ENCODE measurements at regions not wholly inside any gene's neighbourhood (a gene's known extent, or its start where the extent isn't known, plus 50 kb on each side); places are given as distances from the start of the nearest gene placed in this dataset.

GRCh38 chr2:10240911-10241610, 61.6 kb upstream of the HPCAL1 start:
- TF ChIP-seq MAX (IDR thresholded peaks at IDR 0.05; ENCODE audit: insufficient read depth, insufficient read length) (no peak), EZH2 (IDR thresholded peaks at IDR 0.05; ENCODE audit: borderline replicate concordance, low read depth, low read length, severe bottlenecking) (no peak), JUN (IDR thresholded peaks at IDR 0.05; ENCODE audit: borderline replicate concordance, insufficient read depth, insufficient read length, low read depth) (no peak), POLR2A (IDR thresholded peaks at IDR 0.05; ENCODE audit: low read depth, low read length) (no peak)
- TF ChIP-seq, protein P1, sequence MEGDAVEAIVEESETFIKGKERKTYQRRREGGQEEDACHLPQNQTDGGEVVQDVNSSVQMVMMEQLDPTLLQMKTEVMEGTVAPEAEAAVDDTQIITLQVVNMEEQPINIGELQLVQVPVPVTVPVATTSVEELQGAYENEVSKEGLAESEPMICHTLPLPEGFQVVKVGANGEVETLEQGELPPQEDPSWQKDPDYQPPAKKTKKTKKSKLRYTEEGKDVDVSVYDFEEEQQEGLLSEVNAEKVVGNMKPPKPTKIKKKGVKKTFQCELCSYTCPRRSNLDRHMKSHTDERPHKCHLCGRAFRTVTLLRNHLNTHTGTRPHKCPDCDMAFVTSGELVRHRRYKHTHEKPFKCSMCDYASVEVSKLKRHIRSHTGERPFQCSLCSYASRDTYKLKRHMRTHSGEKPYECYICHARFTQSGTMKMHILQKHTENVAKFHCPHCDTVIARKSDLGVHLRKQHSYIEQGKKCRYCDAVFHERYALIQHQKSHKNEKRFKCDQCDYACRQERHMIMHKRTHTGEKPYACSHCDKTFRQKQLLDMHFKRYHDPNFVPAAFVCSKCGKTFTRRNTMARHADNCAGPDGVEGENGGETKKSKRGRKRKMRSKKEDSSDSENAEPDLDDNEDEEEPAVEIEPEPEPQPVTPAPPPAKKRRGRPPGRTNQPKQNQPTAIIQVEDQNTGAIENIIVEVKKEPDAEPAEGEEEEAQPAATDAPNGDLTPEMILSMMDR (IDR thresholded peaks at IDR 0.05; ENCODE audit: extremely low read depth in 1 of 2, insufficient read depth in 1 of 2, low read depth in 1 of 2, low read length in 2 of 2): no peak

Data from endothelial cell of umbilical vein (primary cell).